ENCODE measurements at regions not wholly inside any gene's neighbourhood (a gene's known extent, or its start where the extent isn't known, plus 50 kb on each side); places are given as distances from the start of the nearest gene placed in this dataset.

GRCh38 chr14:89628521-89628920, 211.5 kb upstream of the FOXN3 start:
- peak overlapping the region in 3 of 6 donors; percentile 30 to 73 (median 42) for H3K27ac Mint-ChIP-seq
- H3K36me3 Mint-ChIP-seq = peaks cover 0 to 4% (median 3%) of the 10 kb centered on the region in 3 donors
- DNase-seq = no peak
- peaks cover 3 to 12% (median 6%) of the 10 kb centered on the region in 3 donors for H3K27me3 Mint-ChIP-seq (ENCODE audit: low read depth in 3 of 3)
- H3K9me3 Mint-ChIP-seq = peaks cover 0 to 13% (median 0%) of the 10 kb centered on the region in 6 donors
- peaks cover 72 to 79% of the 10 kb centered on the region in 2 donors for H3K4me1 Mint-ChIP-seq
- no peak overlapping the region for H3K4me3 Mint-ChIP-seq

GRCh38 chr14:89626233-89626806, 209.3 kb upstream of the FOXN3 start:
- Mint-ChIP-seq H3K27ac (peak overlapping the region; percentile 92 to 99 (median 97)), H3K4me3 (peak overlapping the region; percentile 8 to 80 (median 78)), H3K27me3 (ENCODE audit: low read depth in 3 of 3) (peaks cover 3 to 12% (median 6%) of the 10 kb centered on the region in 3 donors), H3K4me1 (peaks cover 67 to 75% of the 10 kb centered on the region in 2 donors), H3K9me3 (peaks cover 0 to 13% (median 0%) of the 10 kb centered on the region in 6 donors), H3K36me3 (peaks cover 0 to 4% (median 3%) of the 10 kb centered on the region in 3 donors)
- peak; percentile 73 to 75 (median 74) for DNase-seq

GRCh38 chr14:89625731-89626232, 208.7 kb upstream of the FOXN3 start:
- no peak for DNase-seq
- H3K27me3 Mint-ChIP-seq (ENCODE audit: low read depth in 3 of 3) = peaks cover 3 to 10% (median 6%) of the 10 kb centered on the region in 3 donors
- H3K36me3 Mint-ChIP-seq = peaks cover 0 to 4% (median 3%) of the 10 kb centered on the region in 3 donors
- H3K9me3 Mint-ChIP-seq = peaks cover 0 to 13% (median 0%) of the 10 kb centered on the region in 6 donors
- peaks cover 62 to 70% of the 10 kb centered on the region in 2 donors for H3K4me1 Mint-ChIP-seq
- H3K27ac Mint-ChIP-seq = peak overlapping the region; percentile 92 to 99 (median 97)
- H3K4me3 Mint-ChIP-seq = peak overlapping the region; percentile 8 to 80 (median 78)

GRCh38 chr14:89625244-89625713, 208.2 kb upstream of the FOXN3 start:
- H3K27ac Mint-ChIP-seq = peak overlapping the region in 3 of 6 donors; percentile 69 to 98 (median 80)
- H3K9me3 Mint-ChIP-seq = peaks cover 0 to 13% (median 0%) of the 10 kb centered on the region in 6 donors
- peaks cover 3 to 10% (median 6%) of the 10 kb centered on the region in 3 donors for H3K27me3 Mint-ChIP-seq (ENCODE audit: low read depth in 3 of 3)
- H3K4me3 Mint-ChIP-seq = peak overlapping the region in 3 of 5 donors; percentile 7 to 44 (median 14)
- no peak for DNase-seq
- H3K36me3 Mint-ChIP-seq = peaks cover 0 to 4% (median 3%) of the 10 kb centered on the region in 3 donors
- H3K4me1 Mint-ChIP-seq = peaks cover 61 to 69% of the 10 kb centered on the region in 2 donors

GRCh38 chr14:89624500-89625156, 207.6 kb upstream of the FOXN3 start:
- H3K27me3 Mint-ChIP-seq (ENCODE audit: low read depth in 3 of 3) = peaks cover 3 to 10% (median 7%) of the 10 kb centered on the region in 3 donors
- H3K36me3 Mint-ChIP-seq = peaks cover 0 to 4% (median 3%) of the 10 kb centered on the region in 3 donors
- peaks cover 63 to 69% of the 10 kb centered on the region in 2 donors for H3K4me1 Mint-ChIP-seq
- H3K27ac Mint-ChIP-seq = peak overlapping the region; percentile 0 to 98 (median 20)
- DNase-seq = no peak
- no peak overlapping the region for H3K4me3 Mint-ChIP-seq
- peaks cover 0 to 13% (median 0%) of the 10 kb centered on the region in 6 donors for H3K9me3 Mint-ChIP-seq

GRCh38 chr14:89621791-89622638, 205.0 kb upstream of the FOXN3 start:
- peak overlapping the region in 4 of 6 donors; percentile 5 to 89 (median 22) for H3K27ac Mint-ChIP-seq

GRCh38 chr14:89621009-89621421, 204.0 kb upstream of the FOXN3 start:
- Mint-ChIP-seq H3K4me1 (peaks cover 54 to 65% of the 10 kb centered on the region in 2 donors), H3K4me3 (peak overlapping the region in 2 of 5 donors; percentile 85 to 94), H3K36me3 (no peaks in the 10 kb centered on the region), H3K27ac (peak overlapping the region in 4 of 6 donors; percentile 89 to 97 (median 91)), H3K9me3 (peaks cover 0 to 2% (median 0%) of the 10 kb centered on the region in 6 donors), H3K27me3 (ENCODE audit: low read depth in 3 of 3) (peaks cover 7 to 20% (median 13%) of the 10 kb centered on the region in 3 donors)
- no peak for DNase-seq

More at GRCh38 chr14:89621791-89622638, 205.0 kb upstream of the FOXN3 start:
- peaks cover 54 to 65% of the 10 kb centered on the region in 2 donors for H3K4me1 Mint-ChIP-seq
- H3K9me3 Mint-ChIP-seq = peaks cover 0 to 12% (median 0%) of the 10 kb centered on the region in 6 donors
- DNase-seq = no peak
- peaks cover 5 to 23% (median 15%) of the 10 kb centered on the region in 3 donors for H3K27me3 Mint-ChIP-seq (ENCODE audit: low read depth in 3 of 3)
- no peak overlapping the region for H3K4me3 Mint-ChIP-seq
- H3K36me3 Mint-ChIP-seq = peaks cover 0 to 4% (median 3%) of the 10 kb centered on the region in 3 donors

GRCh38 chr14:89620436-89620835, 203.4 kb upstream of the FOXN3 start:
- DNase-seq = no peak
- H3K9me3 Mint-ChIP-seq = no peaks in the 10 kb centered on the region
- no peaks in the 10 kb centered on the region for H3K36me3 Mint-ChIP-seq
- H3K27me3 Mint-ChIP-seq (ENCODE audit: low read depth in 3 of 3) = peaks cover 7 to 18% (median 13%) of the 10 kb centered on the region in 3 donors
- peak overlapping the region; percentile 14 to 97 (median 90) for H3K27ac Mint-ChIP-seq
- H3K4me3 Mint-ChIP-seq = peak overlapping the region; percentile 50 to 94 (median 85)
- H3K4me1 Mint-ChIP-seq = peaks cover 55 to 65% of the 10 kb centered on the region in 2 donors

GRCh38 chr14:89619596-89619995, 202.6 kb upstream of the FOXN3 start:
- Mint-ChIP-seq H3K4me1 (peaks cover 56 to 65% of the 10 kb centered on the region in 2 donors), H3K9me3 (no peaks in the 10 kb centered on the region), H3K4me3 (peak overlapping the region; percentile 85 to 94 (median 89)), H3K27me3 (ENCODE audit: low read depth in 3 of 3) (peaks cover 7 to 18% (median 13%) of the 10 kb centered on the region in 3 donors), H3K27ac (peak overlapping the region; percentile 89 to 97 (median 92)), H3K36me3 (no peaks in the 10 kb centered on the region)
- no peak for DNase-seq

- Mint-ChIP-seq H3K36me3 (no peaks in the 10 kb centered on the region), H3K4me3 (peak overlapping the region; percentile 91 to 98 (median 96)), H3K27ac (peak overlapping the region; percentile 92 to 99 (median 96)), H3K9me3 (no peaks in the 10 kb centered on the region), H3K4me1 (peaks cover 60 to 68% of the 10 kb centered on the region in 2 donors), H3K27me3 (ENCODE audit: low read depth in 3 of 3) (peaks cover 7 to 18% (median 13%) of the 10 kb centered on the region in 3 donors)
- DNase-seq = peak; percentile 75 to 78 (median 77)
These were observed 201.9 kb upstream of the FOXN3 start for GRCh38 chr14:89618811-89619551.

- Mint-ChIP-seq H3K4me3 (peak overlapping the region; percentile 91 to 98 (median 96)), H3K9me3 (no peaks in the 10 kb centered on the region), H3K27me3 (ENCODE audit: low read depth in 3 of 3) (peaks cover 7 to 18% (median 13%) of the 10 kb centered on the region in 3 donors), H3K4me1 (peaks cover 67 to 75% of the 10 kb centered on the region in 2 donors), H3K36me3 (no peaks in the 10 kb centered on the region), H3K27ac (peak overlapping the region; percentile 92 to 99 (median 96))
- DNase-seq = peak; percentile 41 to 47 (median 42)
These were observed 201.3 kb upstream of the FOXN3 start for GRCh38 chr14:89618330-89618708.
